K562 (cell line): ENCODE measurements at regions not wholly inside any gene's neighbourhood (a gene's known extent, or its start where the extent isn't known, plus 50 kb on each side); places are given as distances from the start of the nearest gene placed in this dataset.

Source experiments
- ATAC-seq: fragments of 200-7000 bp; cut with Tn5 transposase; 3 replicates; pipeline ENCODE4 v1.9.1; 2020; ENCODE audit warnings: moderate library complexity
- BruUV-seq: library from RNA; stranded (reverse); fragments of 400-500 nt; replicated peaks from 2 replicates; lab custom pipeline; 2021; lab: Mats Ljungman, UMichigan
- CTCF ChIA-PET: fragments of 300-600 bp; formaldehyde crosslinking; extraction: SDS; loops from one replicate; lab custom pipeline; 2021; ENCODE audit warnings: low intra/inter-chr PET ratio; lab: Yijun Ruan, JAX
- POLR2A ChIA-PET: fragments of 300-600, 350-650 bp; sonication (Branson Sonifier 250); formaldehyde crosslinking; extraction: SDS; loops from one replicate; lab custom pipeline; 2021; ENCODE audit warnings: antibody characterized with exemption, inconsistent platforms; lab: Yijun Ruan, JAX
- DNase-seq, 4 experiments: peaks; one replicate each; pipeline versions ENCODE4 v3.0.0 to v3.0.0-alpha.2; 2011 to 2018; ENCODE audit warnings: low spot score in 3 of 4, mixed read lengths in 3 of 4; ENCODE audit errors: extremely low read depth in 1 of 4
- FAIRE-seq: peaks from 2 replicates; lab custom pipeline; 2011; peaks lifted over from hg19 to GRCh38; lab: Jason Lieb, UNC
- H2AFZ ChIP-seq: 2 replicates; pipeline ENCODE4 v1.6.0; 2011; ENCODE audit warnings: low read depth, low read length, control low read depth, inconsistent platforms
- H3K27ac ChIP-seq: fragments of 200-600 bp; 3 replicates; pipeline ENCODE4 v1.8.0; 2011; ENCODE audit warnings: low read depth, mild to moderate bottlenecking, control low read depth, inconsistent platforms, low read length, moderate library complexity, mixed read lengths; ENCODE audit errors: extremely low read depth
- H3K27me3 ChIP-seq, 2 experiments: fragments of 300-600 bp in 1 of 2; 2 replicates in 1 of 2; 3 replicates in 1 of 2; pipeline versions ENCODE4 v1.6.0 to v1.8.0; 2011; ENCODE audit warnings: inconsistent platforms in 2 of 2, low read length in 2 of 2, mild to moderate bottlenecking in 1 of 2, mixed read lengths in 1 of 2, moderate library complexity in 1 of 2; ENCODE audit not compliant: control insufficient read depth in 2 of 2, insufficient read depth in 2 of 2
- H3K36me3 ChIP-seq: fragments of 300-600 bp; 3 replicates; pipeline ENCODE4 v1.8.0; 2011; ENCODE audit warnings: mild to moderate bottlenecking, low read length, inconsistent platforms; ENCODE audit not compliant: control insufficient read depth, insufficient read depth
- H3K4me1 ChIP-seq, 2 experiments: fragments of 200-600 bp in 1 of 2; replicated peaks in 1 of 2; 2 replicates in 1 of 2; 3 replicates in 1 of 2; pipeline versions ENCODE4 v1.5.1 to v1.8.0; 2011; ENCODE audit warnings: inconsistent platforms in 2 of 2, low read length in 2 of 2, mild to moderate bottlenecking in 1 of 2, mixed read lengths in 1 of 2, moderate library complexity in 1 of 2; ENCODE audit not compliant: control insufficient read depth in 2 of 2, insufficient read depth in 2 of 2
- H3K4me2 ChIP-seq: 2 replicates; pipeline ENCODE4 v1.6.1; 2011; ENCODE audit warnings: low read length, control low read depth, inconsistent platforms, mixed read lengths; ENCODE audit not compliant: insufficient read depth
- H3K4me3 ChIP-seq: fragments of 200-600 bp; sonication (generic), shearing (Covaris generic); 2 replicates; pipeline ENCODE4 v1.5.1; 2016; ENCODE audit warnings: control low read depth, inconsistent platforms
- H3K79me2 ChIP-seq: fragments of 200-600 bp; 3 replicates; pipeline ENCODE4 v1.8.0; 2011; ENCODE audit warnings: low read length, inconsistent platforms; ENCODE audit not compliant: control insufficient read depth, insufficient read depth
- H3K9ac ChIP-seq, 2 experiments: 2 replicates each; pipeline versions ENCODE4 v1.6.0 to v1.6.1; 2011; ENCODE audit warnings: low read depth in 2 of 2, low read length in 2 of 2, control low read depth in 1 of 2, inconsistent platforms in 1 of 2, mild to moderate bottlenecking in 1 of 2, mixed read lengths in 1 of 2; ENCODE audit not compliant: insufficient read depth in 1 of 2
- H3K9me1 ChIP-seq: one replicate; pipeline ENCODE4 v1.6.0; 2011; ENCODE audit warnings: inconsistent platforms, mild to moderate bottlenecking, low read length, moderate library complexity; ENCODE audit not compliant: control insufficient read depth, insufficient read depth
- H3K9me3 ChIP-seq: replicated peaks from 2 replicates; pipeline ENCODE4 v1.5.1; 2011; ENCODE audit warnings: low read depth, low read length, inconsistent platforms; ENCODE audit not compliant: control insufficient read depth, insufficient read depth
- H4K20me1 ChIP-seq: replicated peaks from 2 replicates; pipeline ENCODE4 v1.6.1; 2011; ENCODE audit warnings: low read length, inconsistent platforms, mixed read lengths; ENCODE audit not compliant: control insufficient read depth, insufficient read depth
- PHF8 ChIP-seq: fragments of 200-600 bp; sonication (generic); IDR thresholded peaks from 2 replicates; pipeline ENCODE4 v1.6.1; 2012; ENCODE audit warnings: mixed run types, mild to moderate bottlenecking, inconsistent platforms, low read length, moderate library complexity, borderline replicate concordance
- SMARCB1 ChIP-seq: IDR thresholded peaks from 2 replicates; pipeline ENCODE4 v1.6.1; 2011; ENCODE audit warnings: improper control_type of control experiment, low read depth; ENCODE audit not compliant: insufficient read length
- SNIP1 ChIP-seq: fragments of 450-650 bp; IDR thresholded peaks from 2 replicates; pipeline ENCODE4 v1.7.1; 2017; ENCODE audit warnings: low read depth, mild to moderate bottlenecking
- SP2 ChIP-seq: IDR thresholded peaks from 2 replicates; pipeline ENCODE4 v1.6.1; 2011; ENCODE audit warnings: mild to moderate bottlenecking, low read depth, low read length, moderate library complexity; ENCODE audit not compliant: poor library complexity, severe bottlenecking; ENCODE audit errors: extremely low read depth
- STAT5A ChIP-seq: IDR thresholded peaks from 2 replicates; pipeline ENCODE4 v1.6.1; 2012; ENCODE audit warnings: low read length, inconsistent platforms, borderline replicate concordance
- ZNF717 ChIP-seq: fragments of 250-450 bp; sonication (Bioruptor Pico); IDR thresholded peaks from 2 replicates; pipeline ENCODE4 v1.5.0; 2021
- ZNF77 ChIP-seq: fragments of 250-450 bp; sonication (Bioruptor Pico); IDR thresholded peaks from 2 replicates; pipeline ENCODE4 v1.5.0; 2020
- ZNF780A ChIP-seq: fragments of 250-450 bp; sonication (Bioruptor Pico); IDR thresholded peaks from 2 replicates; pipeline ENCODE4 v1.5.0; 2021; ENCODE audit warnings: mild to moderate bottlenecking
- ZNF830 ChIP-seq: fragments of 250-450 bp; sonication (Bioruptor Pico); IDR thresholded peaks from 2 replicates; pipeline ENCODE4 v1.5.0; 2021; ENCODE audit warnings: mild to moderate bottlenecking
- WGBS: fragments of 100-300 bp; shearing (Covaris generic); methylation state at CpG from one replicate; pipeline ENCODE4 v1.1.6; 2016; ENCODE audit warnings: low coverage, mixed read lengths; ENCODE audit not compliant: insufficient coverage; ENCODE audit errors: missing lambda C conversion rate; 5-methylcytosine and 5-hydroxymethylcytosine counted together
- in situ Hi-C: fragments of 300-500 bp; cut with MboI; formaldehyde crosslinking; loops from 4 replicates; pipeline ENCODE4 v1.15.0; 2018; ENCODE audit warnings: inconsistent platforms, mixed read lengths
- intact Hi-C: fragments of 100-400 bp; cut with micrococcal nuclease; formaldehyde crosslinking; loops from 2 replicates; pipeline ENCODE4 v1.14.2; 2022
- TF ChIP-seq, protein P1 (sequence below): sonication (generic); formaldehyde crosslinking; IDR thresholded peaks from 2 replicates; pipeline ENCODE4 v1.8.0; 2022; ENCODE audit warnings: missing genetic modification reagents, mild to moderate bottlenecking, borderline replicate concordance

DNA sequence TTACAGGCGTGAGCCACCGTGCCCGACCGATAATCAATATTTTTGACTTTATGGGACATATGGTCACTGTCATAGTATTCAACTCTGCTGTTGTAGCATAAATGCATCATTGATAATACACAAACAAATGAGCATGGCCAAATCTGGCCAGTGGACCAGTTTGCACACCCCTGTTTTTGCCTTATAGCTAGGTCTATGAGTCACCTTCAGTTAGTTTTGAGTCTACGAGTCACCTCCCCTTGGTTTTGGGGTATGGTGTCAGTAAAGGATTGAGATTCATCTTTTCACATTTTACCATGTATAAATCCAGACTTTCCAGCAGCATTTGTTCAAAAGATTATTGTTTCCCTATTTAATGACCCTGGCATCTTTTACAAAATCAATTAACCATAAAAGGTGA, 362.5 kb upstream of the NRP1 start:
- H3K9ac ChIP-seq: no peak overlapping the region
- POLR2A ChIA-PET: no interaction called here
- no peaks in the 10 kb centered on the region for H3K9me1 ChIP-seq
- BruUV-seq: no TSS peak
- no peaks in the 10 kb centered on the region for H3K79me2 ChIP-seq
- in situ Hi-C loops: no loop called here
- TF ChIP-seq, protein P1, sequence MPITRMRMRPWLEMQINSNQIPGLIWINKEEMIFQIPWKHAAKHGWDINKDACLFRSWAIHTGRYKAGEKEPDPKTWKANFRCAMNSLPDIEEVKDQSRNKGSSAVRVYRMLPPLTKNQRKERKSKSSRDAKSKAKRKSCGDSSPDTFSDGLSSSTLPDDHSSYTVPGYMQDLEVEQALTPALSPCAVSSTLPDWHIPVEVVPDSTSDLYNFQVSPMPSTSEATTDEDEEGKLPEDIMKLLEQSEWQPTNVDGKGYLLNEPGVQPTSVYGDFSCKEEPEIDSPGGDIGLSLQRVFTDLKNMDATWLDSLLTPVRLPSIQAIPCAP (CRISPR knock-in tag): no peak
- TF ChIP-seq ZNF830 (CRISPR knock-in tag) (no peak), SNIP1 (no peak), STAT5A (no peak), ZNF77 (CRISPR knock-in tag) (no peak), ZNF717 (CRISPR knock-in tag) (no peak), SP2 (no peak), SMARCB1 (no peak), ZNF780A (CRISPR knock-in tag) (no peak), PHF8 (no peak)
- TF ChIP-seq, all 486 proteins: peak for 0
- Histone ChIP-seq H3K4me2 (no peak overlapping the region), H2AFZ (no peak overlapping the region), H3K27me3 (no peaks in the 10 kb centered on the region), H3K9me3 (no peaks in the 10 kb centered on the region), H3K36me3 (no peaks in the 10 kb centered on the region), H4K20me1 (no peaks in the 10 kb centered on the region), H3K4me1 (no peaks in the 10 kb centered on the region), H3K27ac (no peak overlapping the region), H3K4me3 (no peak overlapping the region)
- WGBS: 1% methylated on average over 5 of the region's 5 CpGs
- intact Hi-C loops: no loop called here
- DNase-seq (no peak), FAIRE-seq (no peak), ATAC-seq (no peak)
- CTCF ChIA-PET: no interaction called here
